Thyroid gland (tissue), 4 donors: ENCODE measurements at regions not wholly inside any gene's neighbourhood (a gene's known extent, or its start where the extent isn't known, plus 50 kb on each side); places are given as distances from the start of the nearest gene placed in this dataset.

Experiments used
- CTCF ChIP-seq, 6 experiments: fragments of 200-600 bp in 3 of 6; fragments of 450-650 bp in 3 of 6; sonication (generic) in 3 of 6; IDR thresholded peaks; one replicate each; pipeline ENCODE4 v1.5.1; 2016 to 2019; ENCODE audit warnings: antibody characterized with exemption in 6 of 6, mild to moderate bottlenecking in 2 of 6, inconsistent platforms in 1 of 6, moderate library complexity in 1 of 6
- POLR2A ChIP-seq, 2 donors: fragments of 450-650 bp; IDR thresholded peaks; one replicate each; pipeline ENCODE4 v1.6.1; 2017; ENCODE audit warnings: antibody characterized with exemption in 2 of 2, mild to moderate bottlenecking in 2 of 2, moderate library complexity in 1 of 2

- TF ChIP-seq CTCF (IDR thresholded peaks at IDR 0.05) (no peak), POLR2A (IDR thresholded peaks at IDR 0.05) (no peak)
Observed at GRCh38 chr2:181770150-181770549, 89.8 kb upstream of the NEUROD1 start.
